HL-60/S4 treated with retinoic acid at 250 ng/mL for 4 days and 3 days (cell line): ENCODE measurements at regions not wholly inside any gene's neighbourhood (a gene's known extent, or its start where the extent isn't known, plus 50 kb on each side); places are given as distances from the start of the nearest gene placed in this dataset.
"Not testable (repeated sequence)": the region's sequence is repeated elsewhere in the genome, so short reads cannot be mapped to it uniquely, and the experiment has no call there.

Source experiments
- in situ Hi-C: fragments of 300-500 bp; cut with MboI; formaldehyde crosslinking; loops from 2 replicates; pipeline ENCODE4 v1.7.0; 2022; ENCODE audit warnings: low sequenced_read_pairs

DNA sequence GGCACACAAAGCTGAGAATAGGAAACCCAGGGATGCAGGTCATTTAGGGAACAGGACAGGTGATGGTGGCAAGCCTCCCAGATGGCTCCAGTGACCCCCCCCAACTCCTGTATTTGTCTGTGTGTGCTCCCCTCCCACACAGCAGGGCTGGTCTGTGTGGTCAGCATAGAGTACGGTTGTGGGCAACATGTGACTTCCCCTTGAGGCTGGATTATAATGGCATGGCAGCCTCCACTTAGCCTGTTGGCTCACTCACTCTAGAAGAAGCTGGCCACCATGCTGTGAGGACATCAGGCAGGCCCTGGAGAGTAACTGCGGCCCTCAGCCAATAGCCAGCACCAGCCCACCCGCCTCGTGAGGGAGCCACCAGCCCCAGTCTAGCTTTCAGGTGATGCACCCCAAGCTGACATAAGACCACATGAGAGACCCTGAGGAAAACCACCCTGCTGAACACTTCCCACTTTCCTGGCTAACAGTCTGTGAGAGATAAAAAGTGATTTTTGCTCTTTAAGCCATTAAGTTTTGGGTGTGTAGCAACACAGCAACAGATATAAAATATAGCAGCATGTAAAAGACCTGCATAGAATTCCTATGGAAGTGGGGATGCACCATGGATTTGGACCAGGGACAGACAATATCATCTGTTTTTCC lies 151.3 kb downstream of the LAT start:
- in situ Hi-C loops: not testable (repeated sequence)

DNA sequence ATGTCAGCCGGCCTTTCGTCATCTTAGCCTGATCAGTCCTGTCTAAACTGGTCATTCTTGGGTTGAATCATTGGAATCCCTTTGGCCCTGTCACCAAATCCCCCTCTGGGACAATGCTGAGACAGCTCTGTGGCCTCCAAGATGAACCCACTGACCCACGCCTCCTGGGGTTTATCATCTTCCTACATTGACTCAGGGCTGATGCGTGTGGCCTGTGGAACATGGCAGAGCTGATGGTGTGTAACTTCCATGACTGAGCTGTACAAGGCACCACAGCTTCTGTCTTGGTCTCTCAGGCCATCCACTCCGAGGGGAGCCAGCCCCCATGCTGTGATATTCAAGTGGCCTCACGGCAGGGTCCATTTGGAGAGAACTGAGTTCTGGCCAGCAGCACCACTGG lies 150.2 kb downstream of the LAT start:
- in situ Hi-C loops: not testable (repeated sequence)

DNA sequence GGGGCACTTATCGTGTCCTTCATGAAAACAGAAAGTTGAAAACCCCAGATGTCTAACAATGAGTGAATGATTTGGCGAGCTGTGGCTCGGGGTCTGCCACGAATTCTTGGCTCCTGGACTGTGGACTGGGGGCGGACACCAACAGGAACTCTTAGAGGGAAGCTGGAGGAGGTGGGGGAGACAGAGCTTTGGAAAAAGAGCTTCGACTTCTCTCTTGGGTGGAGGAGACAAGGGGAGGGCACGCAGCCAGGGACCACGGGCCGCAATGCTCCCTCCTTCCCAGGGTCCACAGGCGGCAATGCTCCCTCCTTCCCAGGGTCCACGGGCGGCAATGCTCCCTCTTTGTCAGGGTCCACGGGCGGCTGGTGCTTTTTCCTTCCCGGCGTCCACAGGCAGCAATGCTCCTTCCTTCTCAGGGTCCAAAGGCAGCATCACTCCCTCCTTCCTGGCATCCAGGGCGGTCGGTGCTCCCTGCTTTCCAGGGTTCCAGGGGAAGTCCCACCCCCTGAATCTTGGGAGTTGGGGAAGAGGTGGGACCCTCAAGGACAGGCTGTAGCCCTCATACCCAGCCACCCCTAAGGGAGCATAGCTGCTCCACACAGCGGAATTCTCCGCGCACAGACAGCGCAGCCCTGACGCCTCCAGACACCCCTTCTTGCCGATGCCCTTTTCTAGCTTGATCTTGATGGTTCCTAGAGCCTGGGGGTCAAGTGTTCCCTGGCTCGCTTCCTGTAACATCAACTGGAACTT lies 149.0 kb downstream of the LAT start:
- in situ Hi-C loops: not testable (repeated sequence)

DNA sequence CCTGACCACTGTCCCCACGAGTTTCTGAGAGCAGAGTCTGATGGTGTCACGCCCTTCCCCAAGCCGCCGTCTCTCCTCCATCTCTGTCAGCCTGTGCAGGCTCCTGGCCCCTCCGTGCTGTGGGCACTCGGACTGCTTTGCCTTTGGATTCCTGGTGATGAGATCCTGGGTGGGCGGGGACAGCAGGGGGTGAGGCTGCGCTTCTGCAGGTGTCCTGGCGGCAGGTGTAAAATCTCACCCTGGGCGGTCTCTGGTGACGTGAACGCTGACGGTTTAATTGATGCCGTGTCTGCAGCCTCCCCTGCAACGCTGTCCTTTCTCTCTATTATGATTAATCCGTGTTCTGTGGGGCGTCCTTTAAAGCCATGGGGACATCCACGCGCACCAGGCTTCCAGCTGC lies 148.0 kb downstream of the LAT start:
- in situ Hi-C loops: not testable (repeated sequence)

DNA sequence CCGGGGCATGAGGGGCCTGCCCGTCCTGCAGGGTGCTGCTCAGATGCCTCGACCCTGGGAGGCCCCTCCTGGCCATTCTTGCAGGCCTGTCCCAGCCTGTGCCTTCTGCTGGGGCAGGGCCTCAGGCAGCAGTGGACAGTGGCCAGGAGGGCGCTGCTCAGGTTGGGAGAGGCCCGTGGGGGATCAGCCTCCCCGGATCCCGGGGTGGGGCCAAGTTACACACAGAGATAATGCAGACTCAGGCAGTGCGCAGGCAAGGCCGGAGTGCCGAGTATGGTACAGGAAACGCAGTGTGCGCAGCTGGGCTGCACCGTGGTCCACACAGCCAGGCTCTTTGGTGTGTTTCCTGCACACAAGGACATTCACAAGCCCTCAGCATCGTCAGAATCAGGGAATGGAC lies 147.6 kb downstream of the LAT start:
- in situ Hi-C loops: not testable (repeated sequence)

DNA sequence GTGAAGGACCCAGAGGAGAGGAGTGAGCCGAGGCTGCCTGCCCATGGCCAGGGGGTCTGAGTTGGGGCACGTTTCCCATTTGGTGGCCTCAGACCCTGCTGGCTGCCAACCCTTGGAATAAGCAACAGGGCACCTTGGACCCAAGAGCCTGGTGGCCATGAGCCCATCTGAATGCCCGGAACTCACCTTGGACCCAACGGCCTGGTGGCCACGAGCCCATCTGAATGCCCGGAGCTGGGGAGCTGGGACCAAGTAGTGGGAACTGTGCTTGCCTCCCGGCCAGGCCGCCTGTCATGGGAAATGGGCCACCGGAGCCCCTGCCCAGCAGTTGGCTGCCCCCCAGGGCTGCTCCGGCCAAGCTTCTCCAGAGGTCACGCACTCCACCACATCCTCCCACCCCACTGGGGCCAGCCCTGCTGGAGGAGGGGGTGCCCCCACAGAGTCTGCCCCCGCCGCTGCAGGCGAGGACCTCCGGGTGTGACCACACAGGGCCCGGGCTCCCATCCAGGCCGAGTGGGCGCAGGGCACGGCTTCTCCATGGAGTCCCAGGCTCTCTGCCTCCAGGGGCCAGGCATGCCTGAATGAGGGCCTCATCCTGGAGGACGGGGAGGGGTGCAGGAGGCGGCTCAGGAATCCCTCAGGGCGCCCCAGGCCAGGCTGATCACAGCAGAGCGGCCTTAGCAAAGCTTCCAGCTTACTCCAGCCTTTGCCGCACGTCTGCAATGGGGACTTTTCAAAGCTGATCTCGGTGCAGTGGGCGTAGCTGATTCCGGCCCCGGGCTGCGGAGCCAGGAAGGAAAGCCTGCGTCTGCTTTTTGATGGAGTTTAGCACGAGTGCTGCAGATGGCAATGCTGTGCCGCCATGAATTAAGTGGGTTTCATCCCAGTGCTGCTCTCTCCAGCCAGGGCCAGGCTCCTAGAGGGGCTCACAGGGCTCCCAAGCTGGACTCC lies 146.3 kb downstream of the LAT start:
- in situ Hi-C loops: not testable (repeated sequence)

DNA sequence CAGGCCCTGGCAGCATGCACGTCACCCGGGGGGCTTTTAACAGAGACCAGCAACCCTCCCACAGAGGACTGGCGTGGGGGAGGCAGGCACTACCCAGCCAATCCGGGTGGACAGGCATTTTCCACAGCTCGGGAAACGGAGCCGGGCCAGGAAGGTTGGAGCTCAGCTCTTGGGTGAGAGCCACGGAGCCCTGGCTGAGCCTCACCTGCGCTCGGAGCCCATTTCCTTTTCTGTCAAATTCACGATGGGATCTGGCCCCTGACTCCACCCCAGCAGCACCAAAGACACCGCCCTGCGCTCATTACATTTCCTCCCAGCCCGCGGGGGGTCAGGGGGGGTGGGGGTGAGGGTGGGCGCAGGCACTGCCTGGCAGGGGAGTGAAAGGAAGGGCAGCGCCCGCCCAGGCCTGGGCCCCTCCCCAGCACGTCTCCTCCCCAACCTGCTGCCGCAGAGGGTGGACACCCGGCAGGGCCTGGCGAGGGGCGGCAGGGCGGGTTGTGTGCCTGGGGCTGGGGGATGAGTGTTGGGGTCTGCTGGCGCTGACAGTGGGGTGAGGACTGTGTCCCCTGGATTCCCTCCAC lies 145.4 kb downstream of the LAT start:
- in situ Hi-C loops: not testable (repeated sequence)

DNA sequence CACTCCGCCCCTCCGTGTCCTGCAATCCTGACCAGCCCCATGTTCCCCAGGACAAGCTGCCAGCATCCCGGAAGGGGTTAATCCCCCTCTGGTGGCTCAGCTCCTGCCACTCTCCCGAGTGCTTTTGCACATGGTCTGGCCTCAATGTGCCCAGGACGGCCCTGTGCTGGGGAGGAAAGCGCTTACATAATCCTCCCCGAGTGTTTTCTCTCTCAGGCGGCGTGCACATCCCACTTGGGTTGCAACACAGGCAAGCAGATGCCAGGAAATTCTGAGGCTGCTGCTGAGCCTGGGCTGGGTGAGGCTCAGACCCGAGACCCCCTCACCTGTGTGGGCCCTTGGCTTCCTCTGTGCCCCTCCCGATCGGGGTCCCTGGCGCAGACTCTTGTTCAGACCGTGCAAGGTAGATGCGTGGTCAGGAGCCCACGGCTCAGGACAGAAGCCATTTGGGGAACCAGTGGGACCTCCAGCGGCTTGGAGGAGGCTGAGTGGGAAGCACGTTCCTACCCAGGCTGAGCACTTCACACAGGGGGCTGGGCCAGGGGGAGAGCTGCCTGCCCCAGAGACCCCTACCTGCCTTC lies 144.7 kb downstream of the LAT start:
- in situ Hi-C loops: not testable (repeated sequence)

DNA sequence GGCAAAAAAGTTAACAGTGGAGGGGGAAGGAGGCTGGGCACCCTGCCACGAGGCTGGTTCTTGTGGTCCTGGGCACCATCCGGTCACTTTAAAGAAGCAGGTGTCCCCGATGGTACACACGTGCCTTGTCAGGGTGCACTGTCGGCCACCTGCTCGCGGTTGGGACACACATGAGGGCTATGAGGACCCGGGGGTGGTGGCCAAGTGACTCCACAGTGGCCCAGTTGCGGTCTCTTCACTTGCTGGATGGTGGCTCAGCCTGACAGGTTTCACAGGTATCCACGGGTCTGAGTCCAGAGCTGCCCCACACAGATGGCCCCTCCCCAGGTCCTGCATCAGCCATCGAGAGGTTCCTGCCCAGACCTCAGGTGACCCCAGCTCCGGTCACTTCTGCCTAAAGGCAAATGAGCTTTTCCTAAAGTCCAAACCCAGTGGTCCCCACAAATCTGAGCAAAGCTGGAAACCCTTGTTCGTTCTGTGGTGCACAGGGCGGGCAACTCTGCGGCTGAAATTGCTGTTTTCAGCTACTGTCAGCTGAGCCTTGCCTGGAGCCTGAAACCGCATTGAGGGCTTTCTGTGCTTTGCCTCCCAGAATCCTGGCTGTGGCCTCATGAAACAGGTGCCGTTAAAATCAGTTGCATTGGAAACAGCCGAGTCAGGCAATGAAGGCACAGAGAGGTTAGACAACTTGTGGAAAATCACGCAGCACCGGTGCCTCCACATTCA lies 144.0 kb downstream of the LAT start:
- in situ Hi-C loops: not testable (repeated sequence)

DNA sequence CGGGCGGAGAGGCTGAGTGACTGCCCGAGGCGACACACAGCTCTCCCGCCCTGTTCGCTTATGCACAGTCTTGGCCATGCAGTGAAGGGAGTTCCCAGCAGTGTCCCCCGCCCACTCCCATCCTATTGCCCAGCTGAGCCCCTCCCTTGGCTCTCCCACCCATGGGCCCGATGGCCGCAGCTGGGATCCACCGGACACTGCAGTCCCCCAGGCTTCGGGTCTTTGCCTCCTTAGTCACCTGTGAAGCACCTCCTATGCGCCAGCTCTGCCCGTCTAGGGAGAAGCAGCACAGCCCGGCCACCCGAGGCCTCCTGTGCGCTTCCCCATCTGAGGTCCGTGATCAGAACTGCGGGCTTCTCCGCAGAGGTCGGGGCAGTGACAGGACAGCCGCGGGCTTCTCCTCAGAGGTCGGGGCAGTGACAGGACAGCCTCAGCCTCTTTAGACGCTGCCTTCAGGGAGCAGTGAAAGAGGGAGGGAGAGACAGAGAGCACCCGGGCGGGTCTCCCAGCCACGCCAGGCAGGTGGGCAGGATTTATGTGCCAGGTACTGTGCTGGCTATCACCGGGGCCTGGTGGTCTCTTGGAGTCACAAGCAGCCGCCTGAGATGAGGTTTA lies 143.1 kb downstream of the LAT start:
- in situ Hi-C loops: not testable (repeated sequence)

DNA sequence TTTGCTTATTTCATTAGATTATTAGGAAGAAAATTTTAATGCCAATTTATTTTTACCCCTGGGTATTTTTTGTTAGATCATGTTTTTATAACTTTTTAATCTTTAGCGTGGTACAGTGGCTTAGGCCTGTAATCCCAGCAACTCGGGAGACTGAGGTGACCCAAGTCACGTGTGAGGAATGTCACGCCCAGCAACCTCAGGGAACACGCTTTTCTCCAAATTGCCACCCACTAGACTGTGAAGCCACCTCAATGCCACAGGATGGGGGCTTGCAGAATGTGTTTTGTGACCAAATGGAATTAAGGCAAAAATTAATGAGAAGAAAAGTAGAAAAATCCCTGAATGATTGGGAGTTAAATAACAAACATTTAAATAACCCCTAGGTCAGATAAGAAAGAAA lies 141.8 kb downstream of the LAT start:
- in situ Hi-C loops: no loop called here

DNA sequence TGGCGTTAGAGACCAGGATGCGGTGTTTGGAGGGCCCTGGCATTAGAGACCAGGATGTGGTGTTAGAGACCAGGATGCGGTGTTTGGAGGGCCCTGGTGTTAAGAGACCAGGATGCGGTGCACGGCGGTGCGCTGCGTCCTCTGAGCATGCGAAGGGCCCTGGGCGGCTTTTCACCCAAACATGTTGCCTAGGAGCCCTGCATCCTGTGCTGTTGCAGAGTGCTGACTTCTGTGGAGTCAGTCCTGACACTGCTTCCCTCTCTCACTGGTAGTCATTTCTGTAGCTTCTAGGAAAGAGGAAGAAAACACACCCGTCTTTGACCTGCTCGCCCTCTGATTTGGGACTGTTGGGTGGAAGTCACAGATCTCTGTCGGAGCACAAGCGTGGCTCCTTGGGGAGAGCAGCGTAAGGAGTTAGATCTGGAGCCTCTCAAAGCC lies 141.2 kb downstream of the LAT start:
- in situ Hi-C loops: no loop called here

DNA sequence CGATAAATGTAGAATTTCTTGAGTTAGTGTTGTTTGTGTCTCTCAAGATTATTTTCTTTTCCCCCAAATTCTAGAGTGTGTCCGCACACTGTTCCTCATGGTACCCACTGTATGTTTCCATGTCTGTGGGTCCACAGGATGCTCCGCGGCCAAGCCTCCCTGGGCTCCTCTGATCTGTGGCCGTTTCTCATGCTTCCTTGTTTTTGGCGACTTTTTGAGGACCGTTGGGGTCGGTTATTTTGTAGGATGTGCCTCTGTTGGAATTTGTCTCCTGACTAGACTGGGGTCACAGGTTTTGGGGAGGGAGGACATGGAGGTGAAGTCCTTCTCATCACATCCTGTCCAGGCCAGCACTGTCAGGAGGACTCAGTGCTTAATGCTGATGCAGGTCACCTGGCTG lies 140.0 kb downstream of the LAT start:
- in situ Hi-C loops: loop anchor here (25.0 kb wide), 1 partner anchor 887 kb away; the partner anchor contains the start of genes C16orf92 and DOC2A

DNA sequence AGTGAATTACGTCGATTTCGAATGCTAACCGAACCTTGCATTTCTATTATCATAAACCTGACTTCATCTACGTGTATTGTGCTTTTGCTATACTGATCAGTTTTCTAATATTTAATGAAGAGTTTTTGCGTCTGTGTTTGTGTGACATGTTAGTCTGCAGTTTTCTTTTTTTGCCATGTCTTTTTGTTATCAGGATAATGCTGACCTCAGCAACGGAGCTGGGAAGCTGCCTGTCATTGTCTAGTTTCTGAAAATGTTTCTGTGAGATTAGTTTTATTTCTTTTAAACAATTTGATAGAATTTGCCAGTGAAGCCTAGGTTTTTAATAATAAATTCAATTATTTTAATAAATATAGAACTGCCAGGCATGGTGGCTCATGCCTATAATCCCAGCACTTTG lies 139.3 kb downstream of the LAT start:
- in situ Hi-C loops: loop anchor here (25.0 kb wide), 1 partner anchor 888 kb away; the partner anchor contains the start of genes C16orf92 and DOC2A

DNA sequence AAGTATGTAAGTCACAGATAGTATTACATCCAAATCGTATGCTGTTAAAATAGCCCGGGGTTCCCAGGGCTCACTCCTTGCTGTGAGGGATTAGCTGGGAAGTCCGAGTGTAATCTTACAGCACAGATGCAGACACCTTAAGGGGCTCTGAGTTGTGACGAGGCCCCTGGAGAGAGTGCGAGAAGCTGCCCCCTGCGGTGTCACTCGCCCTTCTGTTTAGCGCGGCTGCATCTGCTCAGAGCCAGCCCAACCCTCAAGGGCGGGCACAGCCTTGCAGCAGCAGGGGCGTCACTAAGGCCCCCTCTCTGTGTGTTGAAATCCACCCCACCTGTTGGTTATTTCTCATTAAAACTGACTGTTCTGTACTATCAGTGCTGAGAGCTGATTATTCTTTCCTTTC lies 135.8 kb downstream of the LAT start:
- in situ Hi-C loops: loop anchor here (25.0 kb wide), 1 partner anchor 892 kb away; the partner anchor contains the start of genes C16orf92 and DOC2A

DNA sequence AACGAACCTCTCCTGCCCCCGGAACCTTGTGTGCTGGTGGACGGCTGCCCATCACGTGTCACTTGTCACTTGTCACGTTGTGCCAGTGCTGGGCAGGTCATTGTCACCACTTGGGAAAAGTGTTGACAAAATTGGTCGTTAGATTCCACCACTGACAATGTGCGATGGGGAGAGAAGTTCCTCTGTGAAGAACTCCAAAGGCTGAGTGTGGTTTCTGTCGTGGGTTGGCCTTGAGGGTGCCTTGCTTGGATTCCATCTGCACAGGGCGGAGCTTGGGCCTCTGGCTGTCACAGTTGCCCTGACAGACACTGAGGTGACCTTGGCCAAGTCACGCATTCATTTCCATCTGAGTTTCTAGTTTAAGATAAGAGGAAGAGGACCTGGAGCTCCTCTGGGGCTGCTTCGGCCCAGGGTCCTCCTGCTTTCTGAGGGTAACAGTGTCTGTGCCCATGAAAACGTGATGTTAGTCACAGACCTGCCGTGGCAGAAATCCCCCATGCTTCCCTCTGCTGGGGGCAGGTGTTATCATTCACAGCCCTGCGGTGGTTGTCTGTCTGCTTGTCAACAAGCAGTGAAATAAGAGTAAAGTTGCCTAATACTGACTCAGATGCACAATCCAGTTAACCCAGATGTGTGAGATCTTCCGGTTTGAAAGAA lies 133.6 kb downstream of the LAT start:
- in situ Hi-C loops: loop anchor here (25.0 kb wide), 1 partner anchor 894 kb away; the partner anchor contains the start of genes C16orf92 and DOC2A

DNA sequence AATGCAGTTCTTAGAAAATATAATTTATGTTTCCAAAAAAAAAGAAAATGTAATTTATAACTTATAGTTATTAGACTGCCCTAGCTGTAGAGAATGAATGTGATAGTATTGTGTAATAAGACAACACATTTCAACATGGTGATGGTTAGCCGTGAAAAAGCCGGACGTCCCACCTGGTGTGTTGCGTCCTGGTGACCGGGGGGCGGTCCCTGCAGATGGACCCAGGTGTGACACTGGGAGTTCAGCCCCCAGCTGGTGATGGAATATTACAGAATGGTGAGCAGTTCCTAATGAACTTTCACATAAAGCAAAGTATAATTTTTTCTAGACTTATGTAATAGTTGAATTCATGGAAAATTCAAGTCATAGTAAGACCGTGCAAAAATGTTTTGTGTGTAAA lies 132.8 kb downstream of the LAT start:
- in situ Hi-C loops: loop anchor here (25.0 kb wide), 1 partner anchor 895 kb away; the partner anchor contains the start of genes C16orf92 and DOC2A

DNA sequence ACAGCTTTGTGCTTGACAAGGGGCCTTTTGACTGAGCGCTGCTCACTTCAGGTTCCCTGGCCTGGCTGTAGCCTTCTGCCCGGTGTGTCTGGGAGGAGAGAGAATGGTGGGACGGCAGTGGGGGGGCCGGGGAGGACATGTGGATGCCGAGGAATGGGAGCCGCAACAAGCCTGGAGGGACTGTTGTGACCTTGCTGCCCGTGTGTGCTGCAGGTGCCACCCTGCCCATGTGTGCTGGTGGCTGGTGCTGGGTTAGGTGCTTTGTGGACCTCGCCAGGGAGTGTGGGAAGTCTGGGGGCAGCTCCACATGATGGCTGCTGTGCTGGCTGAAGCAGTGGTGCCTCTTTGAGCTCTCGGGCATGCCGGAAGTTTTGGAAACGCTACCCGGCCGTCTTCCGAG lies 132.1 kb downstream of the LAT start:
- in situ Hi-C loops: loop anchor here (25.0 kb wide), 1 partner anchor 895 kb away; the partner anchor contains the start of genes C16orf92 and DOC2A
